HepG2 (cell line): ENCODE measurements at regions not wholly inside any gene's neighbourhood (a gene's known extent, or its start where the extent isn't known, plus 50 kb on each side); places are given as distances from the start of the nearest gene placed in this dataset.
A peak's percentile ranks its signal among the peaks of the same experiment; 100 is the strongest.

Experiments used
- ATAC-seq: fragments of 200-7000 bp; cut with Tn5 transposase; 3 replicates; pipeline ENCODE4 v1.9.1; 2020; ENCODE audit warnings: mild to moderate bottlenecking, moderate library complexity
- BruUV-seq: library from RNA; stranded (reverse); fragments of 400-500 nt; replicated peaks from 2 replicates; lab custom pipeline; 2021; lab: Mats Ljungman, UMichigan
- CTCF ChIA-PET: fragments of 300-600 bp; formaldehyde crosslinking; extraction: SDS; loops from one replicate; lab custom pipeline; 2021; ENCODE audit warnings: low total read pairs, inconsistent platforms, low intra/inter-chr PET ratio; lab: Yijun Ruan, JAX
- POLR2A ChIA-PET: fragments of 350-600 bp; sonication (Branson Sonifier 250); formaldehyde crosslinking; loops from one replicate; lab custom pipeline; 2020; ENCODE audit warnings: antibody characterized with exemption, inconsistent platforms; lab: Yijun Ruan, JAX
- DNase-seq: peaks from one replicate; pipeline ENCODE4 v3.0.0-alpha.2; 2015; ENCODE audit warnings: low spot score
- FAIRE-seq: peaks from 3 replicates; lab custom pipeline; 2011; peaks lifted over from hg19 to GRCh38; lab: Jason Lieb, UNC
- H2AFZ ChIP-seq: one replicate; pipeline ENCODE4 v1.6.1; 2011; ENCODE audit warnings: low read length, inconsistent platforms
- H3K27ac ChIP-seq: fragments of 300-600 bp; 3 replicates; pipeline ENCODE4 v1.8.0; 2011; ENCODE audit warnings: mixed run types, mild to moderate bottlenecking, mixed read lengths, low read length, inconsistent platforms; ENCODE audit not compliant: insufficient read depth; ENCODE audit errors: extremely low read length
- H3K27me3 ChIP-seq, 2 experiments: fragments of 200-600 bp in 1 of 2; 2 replicates in 1 of 2; 3 replicates in 1 of 2; pipeline versions ENCODE4 v1.6.0 to v1.8.0; 2011; ENCODE audit warnings: low read length in 2 of 2, mild to moderate bottlenecking in 2 of 2, moderate library complexity in 2 of 2, inconsistent platforms in 1 of 2; ENCODE audit not compliant: insufficient read depth in 2 of 2, control insufficient read depth in 1 of 2
- H3K36me3 ChIP-seq, 2 experiments: fragments of 200-600 bp in 1 of 2; replicated peaks in 1 of 2; 2 replicates in 1 of 2; 3 replicates in 1 of 2; pipeline versions ENCODE4 v1.5.1 to v1.8.0; 2011; ENCODE audit warnings: low read length in 2 of 2, inconsistent platforms in 1 of 2; ENCODE audit not compliant: insufficient read depth in 2 of 2, control insufficient read depth in 1 of 2
- H3K4me1 ChIP-seq: 2 replicates; pipeline ENCODE4 v1.5.1; 2012; ENCODE audit warnings: low read length, inconsistent platforms; ENCODE audit not compliant: insufficient read depth
- H3K4me2 ChIP-seq: 2 replicates; pipeline ENCODE4 v1.6.0; 2011; ENCODE audit warnings: low read depth, low read length, inconsistent platforms
- H3K4me3 ChIP-seq, 3 experiments: fragments of 200-600 bp in 1 of 3; sonication (generic), shearing (Covaris generic) in 1 of 3; replicated peaks in 1 of 3; 2 replicates each; pipeline ENCODE4 v1.5.1; 2011 to 2016; ENCODE audit warnings: low read length in 3 of 3, inconsistent platforms in 2 of 3, low read depth in 2 of 3, mild to moderate bottlenecking in 2 of 3, control low read depth in 1 of 3, mixed read lengths in 1 of 3; ENCODE audit not compliant: insufficient read depth in 1 of 3
- H3K79me2 ChIP-seq: one replicate; pipeline ENCODE4 v1.6.1; 2011; ENCODE audit warnings: low read length, inconsistent platforms; ENCODE audit not compliant: insufficient read depth
- H3K9ac ChIP-seq: 2 replicates; pipeline ENCODE4 v1.6.0; 2011; ENCODE audit warnings: mild to moderate bottlenecking, low read depth, low read length, inconsistent platforms; ENCODE audit not compliant: insufficient read depth
- H3K9me3 ChIP-seq: 2 replicates; pipeline ENCODE4 v1.5.1; 2012; ENCODE audit warnings: mild to moderate bottlenecking, low read length
- H4K20me1 ChIP-seq: 2 replicates; pipeline ENCODE4 v1.6.0; 2011; ENCODE audit warnings: inconsistent platforms, mild to moderate bottlenecking, low read length, moderate library complexity; ENCODE audit not compliant: insufficient read depth
- ARNT ChIP-seq: fragments of 450-650 bp; IDR thresholded peaks from 2 replicates; pipeline ENCODE4 v1.6.1; 2017
- BCL6 ChIP-seq: IDR thresholded peaks from 2 replicates; pipeline ENCODE4 v1.6.1; 2016; ENCODE audit warnings: missing genetic modification reagents, missing compliant biosample characterization
- CREB1 ChIP-seq, 2 experiments: fragments of 450-650 bp in 1 of 2; IDR thresholded peaks; 2 replicates each; pipeline ENCODE4 v1.6.1; 2016 to 2017; ENCODE audit warnings: control low read depth in 1 of 2, mild to moderate bottlenecking in 1 of 2, missing compliant biosample characterization in 1 of 2, missing genetic modification characterization in 1 of 2
- FOSL2 ChIP-seq: sonication (generic); formaldehyde crosslinking; IDR thresholded peaks from 2 replicates; pipeline ENCODE4 v1.4.0; 2020; ENCODE audit warnings: missing genetic modification reagents
- GABPA ChIP-seq, 2 experiments: IDR thresholded peaks; 2 replicates each; pipeline ENCODE4 v1.6.1; 2011 to 2016; ENCODE audit warnings: low read depth in 2 of 2, low read length in 1 of 2, missing biosample characterization in 1 of 2, missing genetic modification characterization in 1 of 2
- GABPB1 ChIP-seq: IDR thresholded peaks from 2 replicates; pipeline ENCODE4 v1.6.1; 2016; ENCODE audit warnings: mild to moderate bottlenecking, missing genetic modification reagents, moderate library complexity, missing compliant biosample characterization
- KDM5A ChIP-seq: fragments of 200-600 bp; sonication (generic); IDR thresholded peaks from 2 replicates; pipeline ENCODE4 v1.7.0; 2018; ENCODE audit warnings: antibody characterized with exemption, mild to moderate bottlenecking, low read length, borderline replicate concordance
- ZBTB21 ChIP-seq: sonication (generic); formaldehyde crosslinking; IDR thresholded peaks from 2 replicates; pipeline ENCODE4 v1.4.0; 2020; ENCODE audit warnings: missing genetic modification reagents
- ZNF235 ChIP-seq: sonication (generic); formaldehyde crosslinking; IDR thresholded peaks from 2 replicates; pipeline ENCODE4 v1.8.1; 2023; ENCODE audit warnings: mild to moderate bottlenecking, missing genetic modification reagents, borderline replicate concordance
- ZNF260 ChIP-seq: sonication (generic); formaldehyde crosslinking; IDR thresholded peaks from 2 replicates; pipeline ENCODE4 v1.4.0; 2020; ENCODE audit warnings: missing genetic modification reagents, low read depth, mild to moderate bottlenecking, borderline replicate concordance
- ZNF605 ChIP-seq: sonication (generic); formaldehyde crosslinking; IDR thresholded peaks from 2 replicates; pipeline ENCODE4 v1.8.0; 2022; ENCODE audit warnings: mild to moderate bottlenecking, missing genetic modification reagents
- WGBS: methylation state at CpG from one replicate; pipeline ENCODE4 v1.1.6; 2017; ENCODE audit warnings: low lambda C conversion rate; 5-methylcytosine and 5-hydroxymethylcytosine counted together
- in situ Hi-C: cut with HindIII; loops from 2 replicates; pipeline ENCODE4 v1.10.0; 2017; ENCODE audit warnings: low pct_unique_long_range_greater_than_20kb; ENCODE audit not compliant: extremely low pct_ligation_motif_present
- intact Hi-C: fragments of 100-400 bp; cut with micrococcal nuclease; formaldehyde crosslinking; loops from one replicate; pipeline ENCODE4 v1.10.0; 2022; ENCODE audit not compliant: unreplicated experiment
- TF ChIP-seq, protein P1 (sequence below): sonication (generic); formaldehyde crosslinking; IDR thresholded peaks from 2 replicates; pipeline ENCODE4 v1.8.1; 2023; ENCODE audit warnings: missing genetic modification reagents, inconsistent platforms, borderline replicate concordance

DNA sequence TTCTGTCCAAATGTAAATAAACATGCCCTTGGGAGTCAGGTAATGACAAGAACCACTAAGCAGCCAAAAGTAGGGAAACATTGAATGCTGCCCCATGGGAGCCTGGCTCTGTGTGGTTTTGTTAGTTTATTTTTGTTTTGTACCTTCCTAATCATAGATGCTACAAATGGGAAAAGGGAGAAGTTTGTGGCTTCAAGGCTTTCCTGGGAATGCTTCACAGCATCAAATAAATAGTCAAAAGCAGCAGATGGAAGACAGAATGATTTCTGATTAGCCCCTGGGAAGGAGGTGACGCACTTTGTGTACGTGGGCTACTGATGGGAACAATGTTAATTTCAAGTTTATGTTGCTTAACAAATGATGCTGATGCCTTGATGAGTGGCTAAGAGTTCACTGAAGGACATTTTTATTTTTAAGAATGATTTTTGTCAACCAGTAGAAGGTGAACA lies 532.7 kb downstream of the BCKDHB start (continued):
- no peak for TF ChIP-seq BCL6
- no peak for TF ChIP-seq ARNT
- no peak for TF ChIP-seq ZNF235 (CRISPR knock-in tag)
- TF ChIP-seq, protein P1, sequence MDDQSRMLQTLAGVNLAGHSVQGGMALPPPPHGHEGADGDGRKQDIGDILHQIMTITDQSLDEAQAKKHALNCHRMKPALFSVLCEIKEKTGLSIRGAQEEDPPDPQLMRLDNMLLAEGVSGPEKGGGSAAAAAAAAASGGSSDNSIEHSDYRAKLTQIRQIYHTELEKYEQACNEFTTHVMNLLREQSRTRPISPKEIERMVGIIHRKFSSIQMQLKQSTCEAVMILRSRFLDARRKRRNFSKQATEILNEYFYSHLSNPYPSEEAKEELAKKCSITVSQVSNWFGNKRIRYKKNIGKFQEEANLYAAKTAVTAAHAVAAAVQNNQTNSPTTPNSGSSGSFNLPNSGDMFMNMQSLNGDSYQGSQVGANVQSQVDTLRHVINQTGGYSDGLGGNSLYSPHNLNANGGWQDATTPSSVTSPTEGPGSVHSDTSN (CRISPR knock-in tag): no peak
- no peak for TF ChIP-seq KDM5A
- no peak for TF ChIP-seq ZNF260

DNA sequence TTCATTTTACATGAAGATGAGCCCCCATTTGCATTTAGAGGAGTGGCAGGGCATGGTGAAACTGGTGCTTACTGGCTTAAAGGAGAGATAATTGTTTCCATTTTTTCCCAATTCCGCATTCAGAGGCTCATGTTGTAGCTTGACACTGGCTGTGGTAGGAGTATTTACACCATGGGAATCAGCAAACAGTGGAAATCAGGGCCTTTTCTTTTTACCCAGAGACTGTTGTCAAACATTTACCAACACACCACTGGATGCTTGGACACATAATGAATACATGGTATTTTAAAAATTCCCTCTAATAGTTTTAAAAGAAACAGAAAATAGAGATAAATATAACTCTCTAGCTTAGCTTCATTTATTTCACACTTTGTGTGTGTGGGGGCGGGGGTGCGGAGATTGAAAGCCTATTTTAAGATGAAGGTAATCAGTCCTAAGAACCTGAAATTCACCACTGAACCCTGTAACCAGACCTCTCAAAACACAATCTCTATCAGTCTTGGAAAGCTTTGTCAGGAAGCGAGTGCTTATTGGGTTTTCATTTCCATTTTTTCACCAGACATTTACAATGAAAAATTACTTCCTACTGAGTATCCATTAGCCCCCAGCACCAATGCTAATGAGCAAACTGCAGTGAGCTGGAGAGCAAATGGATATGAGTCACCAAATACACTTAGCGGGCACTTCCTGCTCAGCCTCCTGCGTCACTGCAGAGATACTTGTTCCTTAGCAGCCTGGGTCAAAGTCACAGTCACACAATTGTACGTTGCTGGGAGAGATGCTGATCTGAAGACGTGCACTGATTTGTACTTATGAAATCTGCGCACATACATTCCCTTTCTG lies 532.0 kb downstream of the BCKDHB start:
- Histone ChIP-seq H3K4me2 (no peak overlapping the region), H2AFZ (no peak overlapping the region), H3K9me3 (no peaks in the 10 kb centered on the region), H3K27ac (no peak overlapping the region), H3K4me1 (no peaks in the 10 kb centered on the region), H3K9ac (no peak overlapping the region), H3K27me3 (no peaks in the 10 kb centered on the region), H4K20me1 (no peaks in the 10 kb centered on the region), H3K4me3 (no peak overlapping the region), H3K36me3 (no peaks in the 10 kb centered on the region), H3K79me2 (no peaks in the 10 kb centered on the region)
- CTCF ChIA-PET: no interaction called here
- POLR2A ChIA-PET: no interaction called here
- TF ChIP-seq GABPA (IDR thresholded peaks at IDR 0.05; ENCODE audit: low read depth, low read length): no peak
- peak; percentile 72 for TF ChIP-seq GABPA (CRISPR knock-in tag; IDR thresholded peaks at IDR 0.05; ENCODE audit: low read depth)
- TF ChIP-seq GABPB1 (CRISPR knock-in tag): peak; percentile 47; the same call in 1 of the 2 replicates
- TF ChIP-seq ZNF605 (CRISPR knock-in tag): no peak
- peak; percentile 58; the same call in 1 of the 2 replicates for TF ChIP-seq ZBTB21 (CRISPR knock-in tag)
- TF ChIP-seq FOSL2: peak; percentile 82
- peak; percentile 32; the same call in 1 of the 2 replicates for TF ChIP-seq CREB1 (IDR thresholded peaks at IDR 0.05)
- peak; percentile 25; the same call in 1 of the 2 replicates for TF ChIP-seq CREB1 (CRISPR knock-in tag; IDR thresholded peaks at IDR 0.05)
- in situ Hi-C loops (no loop called here), intact Hi-C loops (no loop called here)
- DNase-seq (peak; percentile 11), FAIRE-seq (no peak), ATAC-seq (peak; percentile 70)
- WGBS: 39% methylated on average over 9 of the region's 9 CpGs
- BruUV-seq: no TSS peak
